Panc1 (cell line): ENCODE measurements at regions not wholly inside any gene's neighbourhood (a gene's known extent, or its start where the extent isn't known, plus 50 kb on each side); places are given as distances from the start of the nearest gene placed in this dataset.

Experiments
- POLR2AphosphoS5 ChIP-seq: IDR thresholded peaks from 2 replicates; pipeline ENCODE4 v1.6.1; 2012; ENCODE audit warnings: mild to moderate bottlenecking, low read depth, low read length, moderate library complexity
- TF ChIP-seq, protein P1 (sequence below): fragments of 450-650 bp; IDR thresholded peaks from 2 replicates; pipeline ENCODE4 v1.5.1; 2017; ENCODE audit warnings: mild to moderate bottlenecking

DNA sequence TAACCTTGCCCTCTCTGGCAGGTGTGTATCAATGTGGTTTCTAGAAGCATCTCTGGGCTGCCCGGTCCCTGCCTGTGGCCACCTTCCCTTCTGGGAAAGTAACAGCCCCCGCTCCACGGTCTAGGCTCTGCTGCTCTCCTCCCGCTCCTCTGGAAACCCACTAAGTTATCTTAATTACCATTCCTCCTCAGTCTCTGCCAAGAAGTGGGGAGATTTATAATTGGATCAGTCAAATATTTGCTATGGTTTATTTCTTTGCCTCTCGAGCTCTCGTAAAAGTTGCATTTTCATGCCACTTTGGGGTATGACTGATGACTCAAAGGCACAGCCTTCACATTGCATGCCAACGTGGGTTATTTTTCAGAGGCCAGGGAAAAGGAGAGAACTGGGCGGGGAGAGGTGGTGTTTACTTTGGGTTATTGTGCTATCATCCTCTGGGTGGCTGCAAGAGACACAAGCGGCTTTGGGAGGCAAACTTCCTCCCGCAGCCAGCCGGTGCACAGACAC, 205.3 kb upstream of the WWC1 start:
- TF ChIP-seq POLR2AphosphoS5: no peak
- TF ChIP-seq, protein P1, sequence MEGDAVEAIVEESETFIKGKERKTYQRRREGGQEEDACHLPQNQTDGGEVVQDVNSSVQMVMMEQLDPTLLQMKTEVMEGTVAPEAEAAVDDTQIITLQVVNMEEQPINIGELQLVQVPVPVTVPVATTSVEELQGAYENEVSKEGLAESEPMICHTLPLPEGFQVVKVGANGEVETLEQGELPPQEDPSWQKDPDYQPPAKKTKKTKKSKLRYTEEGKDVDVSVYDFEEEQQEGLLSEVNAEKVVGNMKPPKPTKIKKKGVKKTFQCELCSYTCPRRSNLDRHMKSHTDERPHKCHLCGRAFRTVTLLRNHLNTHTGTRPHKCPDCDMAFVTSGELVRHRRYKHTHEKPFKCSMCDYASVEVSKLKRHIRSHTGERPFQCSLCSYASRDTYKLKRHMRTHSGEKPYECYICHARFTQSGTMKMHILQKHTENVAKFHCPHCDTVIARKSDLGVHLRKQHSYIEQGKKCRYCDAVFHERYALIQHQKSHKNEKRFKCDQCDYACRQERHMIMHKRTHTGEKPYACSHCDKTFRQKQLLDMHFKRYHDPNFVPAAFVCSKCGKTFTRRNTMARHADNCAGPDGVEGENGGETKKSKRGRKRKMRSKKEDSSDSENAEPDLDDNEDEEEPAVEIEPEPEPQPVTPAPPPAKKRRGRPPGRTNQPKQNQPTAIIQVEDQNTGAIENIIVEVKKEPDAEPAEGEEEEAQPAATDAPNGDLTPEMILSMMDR: no peak
